Thyroid gland (tissue), 4 donors: ENCODE measurements at regions not wholly inside any gene's neighbourhood (a gene's known extent, or its start where the extent isn't known, plus 50 kb on each side); places are given as distances from the start of the nearest gene placed in this dataset.

Source experiments
- POLR2A ChIP-seq, 2 donors: fragments of 450-650 bp; IDR thresholded peaks; one replicate each; pipeline ENCODE4 v1.6.1; 2017; ENCODE audit warnings: antibody characterized with exemption in 2 of 2, mild to moderate bottlenecking in 2 of 2, moderate library complexity in 1 of 2
- TF ChIP-seq, protein P1 (sequence below), 6 experiments: fragments of 200-600 bp in 3 of 6; fragments of 450-650 bp in 3 of 6; sonication (generic) in 3 of 6; IDR thresholded peaks; one replicate each; pipeline ENCODE4 v1.5.1; 2016 to 2019; ENCODE audit warnings: antibody characterized with exemption in 6 of 6, mild to moderate bottlenecking in 2 of 6, inconsistent platforms in 1 of 6, moderate library complexity in 1 of 6

DNA sequence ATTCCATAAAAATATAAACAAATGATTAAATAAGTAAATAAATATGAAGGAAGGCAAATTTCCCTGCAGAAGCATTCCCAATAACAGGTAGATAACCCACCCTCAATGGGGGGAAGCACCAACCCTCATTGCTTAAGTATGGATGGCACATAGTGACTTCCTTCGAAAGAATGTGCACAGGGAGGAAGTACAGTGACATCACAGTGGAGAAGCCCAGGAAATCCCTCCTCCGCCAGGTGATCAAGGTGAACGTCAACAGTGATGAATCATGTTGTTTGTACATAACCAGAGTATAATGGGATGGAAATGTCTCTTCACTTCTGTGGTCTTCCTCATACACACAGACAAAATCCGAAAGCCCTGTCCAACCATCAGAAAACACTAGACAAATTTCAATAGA lies 267.9 kb downstream of the THBS2 start:
- TF ChIP-seq, protein P1, sequence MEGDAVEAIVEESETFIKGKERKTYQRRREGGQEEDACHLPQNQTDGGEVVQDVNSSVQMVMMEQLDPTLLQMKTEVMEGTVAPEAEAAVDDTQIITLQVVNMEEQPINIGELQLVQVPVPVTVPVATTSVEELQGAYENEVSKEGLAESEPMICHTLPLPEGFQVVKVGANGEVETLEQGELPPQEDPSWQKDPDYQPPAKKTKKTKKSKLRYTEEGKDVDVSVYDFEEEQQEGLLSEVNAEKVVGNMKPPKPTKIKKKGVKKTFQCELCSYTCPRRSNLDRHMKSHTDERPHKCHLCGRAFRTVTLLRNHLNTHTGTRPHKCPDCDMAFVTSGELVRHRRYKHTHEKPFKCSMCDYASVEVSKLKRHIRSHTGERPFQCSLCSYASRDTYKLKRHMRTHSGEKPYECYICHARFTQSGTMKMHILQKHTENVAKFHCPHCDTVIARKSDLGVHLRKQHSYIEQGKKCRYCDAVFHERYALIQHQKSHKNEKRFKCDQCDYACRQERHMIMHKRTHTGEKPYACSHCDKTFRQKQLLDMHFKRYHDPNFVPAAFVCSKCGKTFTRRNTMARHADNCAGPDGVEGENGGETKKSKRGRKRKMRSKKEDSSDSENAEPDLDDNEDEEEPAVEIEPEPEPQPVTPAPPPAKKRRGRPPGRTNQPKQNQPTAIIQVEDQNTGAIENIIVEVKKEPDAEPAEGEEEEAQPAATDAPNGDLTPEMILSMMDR (IDR thresholded peaks at IDR 0.05), result no peak
- no peak for TF ChIP-seq POLR2A (IDR thresholded peaks at IDR 0.05)
